ENCODE measurements at regions not wholly inside any gene's neighbourhood (a gene's known extent, or its start where the extent isn't known, plus 50 kb on each side); places are given as distances from the start of the nearest gene placed in this dataset.
A peak's percentile ranks its signal among the peaks of the same experiment; 100 is the strongest.

DNA sequence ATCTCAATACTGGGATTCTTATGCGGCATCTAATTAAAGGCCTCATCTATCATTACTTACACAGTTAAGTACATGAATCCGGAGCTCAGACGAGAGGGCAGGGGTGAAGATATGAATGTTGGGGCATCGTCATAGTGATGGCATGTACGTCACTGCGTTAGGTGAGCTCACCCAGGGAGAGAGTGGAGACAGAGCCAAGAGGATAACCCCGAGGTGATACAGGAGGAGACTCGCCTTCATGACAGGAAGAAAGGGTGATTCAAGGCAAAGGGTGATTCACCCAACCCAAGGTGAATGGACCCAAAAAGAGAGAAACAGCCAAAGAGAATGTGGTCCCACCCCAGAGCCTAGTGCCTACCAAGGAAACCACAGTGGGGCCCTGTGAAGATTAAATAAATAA is 132.9 kb upstream of the BLID start:
- DNase-seq (ENCODE audit: low read depth in 4 of 4, low spot score in 3 of 4): no peak

DNA sequence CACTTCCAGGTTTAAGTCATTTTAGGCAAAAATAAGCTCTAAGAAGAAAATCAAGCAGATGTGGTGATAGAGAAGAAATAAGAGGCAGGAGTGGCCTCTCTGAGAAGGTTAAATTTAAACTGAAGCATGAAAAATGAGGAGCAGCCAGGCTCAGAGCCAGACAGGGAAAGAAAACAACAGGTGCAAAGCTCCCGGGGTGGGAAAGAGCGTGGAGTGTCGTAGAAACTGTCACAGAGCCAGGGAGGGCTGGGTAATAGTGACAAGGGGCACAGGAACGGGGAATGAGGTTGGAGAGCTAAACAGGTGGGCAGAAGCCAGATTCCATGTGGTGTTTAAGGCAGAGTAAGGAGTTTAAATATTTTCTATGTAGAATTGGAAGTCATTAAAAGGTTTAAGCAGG is 132.1 kb upstream of the BLID start:
- no peak for DNase-seq (ENCODE audit: low read depth in 4 of 4, low spot score in 3 of 4)

DNA sequence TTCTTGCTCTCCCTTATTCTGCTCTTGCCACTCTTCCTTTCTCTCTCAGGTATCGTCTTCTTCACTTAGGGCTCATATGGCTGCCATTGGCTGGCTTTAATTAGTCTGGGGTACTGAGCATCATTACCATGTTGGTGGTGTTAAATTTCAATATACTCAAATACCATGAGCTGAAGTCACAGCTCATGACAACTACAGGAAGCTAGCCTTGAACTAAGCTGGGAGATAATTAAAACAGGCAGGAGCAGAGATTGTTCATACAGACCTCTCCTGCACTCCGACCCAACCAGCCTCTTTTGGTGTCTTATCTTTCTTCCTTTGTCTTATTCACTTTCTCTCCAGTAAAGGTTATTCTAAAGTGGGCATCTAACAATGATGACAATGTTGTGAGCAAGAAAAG is 130.9 kb upstream of the BLID start:
- no peak for DNase-seq (ENCODE audit: low read depth in 4 of 4, low spot score in 3 of 4)

DNA sequence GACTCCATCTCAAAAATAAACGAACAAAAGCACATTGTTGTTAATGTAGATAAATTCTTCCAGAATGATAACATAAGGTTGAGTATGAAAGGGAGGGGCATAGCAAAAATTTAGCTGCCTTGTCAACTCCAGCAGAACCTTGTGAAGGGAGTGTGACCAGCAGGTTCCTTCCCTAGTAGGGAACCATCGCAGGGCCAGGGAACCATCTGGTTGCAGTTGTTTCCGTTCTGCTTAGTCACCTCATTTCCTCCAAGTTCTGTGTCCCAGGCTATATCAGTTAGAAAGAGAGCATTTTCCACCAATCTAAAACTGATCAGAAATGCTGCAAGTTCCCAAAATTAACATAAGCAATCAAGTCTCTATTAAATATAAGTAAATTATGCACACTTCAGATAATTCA is 126.7 kb upstream of the BLID start:
- DNase-seq (ENCODE audit: low read depth in 4 of 4, low spot score in 3 of 4): no peak

DNA sequence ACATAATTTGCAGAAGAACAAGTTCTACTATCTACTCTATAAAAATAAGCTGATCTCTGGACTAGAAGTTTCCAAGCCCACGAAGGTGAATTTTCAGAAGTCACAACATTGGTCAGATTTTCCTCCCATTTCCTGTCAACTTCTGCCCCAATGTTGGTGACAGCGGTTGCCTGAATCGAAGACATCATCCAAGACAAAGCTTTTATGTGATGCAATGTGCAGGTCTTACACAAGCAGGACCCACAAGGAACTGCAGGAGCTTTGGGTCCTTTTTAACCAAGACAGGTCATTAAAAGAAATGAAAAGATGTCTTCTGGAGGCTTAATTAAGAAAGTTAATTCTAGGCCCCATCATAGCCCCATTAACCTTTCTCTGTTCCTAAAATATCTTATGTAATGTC is 125.6 kb upstream of the BLID start:
- DNase-seq (ENCODE audit: low read depth in 4 of 4, low spot score in 3 of 4): no peak

DNA sequence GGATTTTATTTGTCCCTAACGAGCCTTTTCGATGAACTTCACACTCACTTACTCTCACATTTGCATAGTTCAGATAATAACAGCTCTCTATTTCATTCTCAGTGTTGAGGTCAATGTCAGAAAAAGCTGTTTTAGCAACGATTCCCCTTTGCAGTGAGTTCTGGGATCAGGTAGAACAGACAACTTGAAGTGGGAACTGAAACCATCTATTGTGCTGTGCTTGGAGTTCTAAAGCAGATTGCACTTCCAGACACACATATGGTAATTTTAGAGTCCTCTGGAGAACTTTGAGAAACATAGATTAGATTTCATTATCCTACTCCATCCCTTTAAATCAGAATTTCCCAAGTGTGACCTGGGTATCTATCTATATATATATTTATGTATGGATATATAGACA is 124.6 kb upstream of the BLID start:
- no peak for DNase-seq (ENCODE audit: low read depth in 4 of 4, low spot score in 3 of 4)

DNA sequence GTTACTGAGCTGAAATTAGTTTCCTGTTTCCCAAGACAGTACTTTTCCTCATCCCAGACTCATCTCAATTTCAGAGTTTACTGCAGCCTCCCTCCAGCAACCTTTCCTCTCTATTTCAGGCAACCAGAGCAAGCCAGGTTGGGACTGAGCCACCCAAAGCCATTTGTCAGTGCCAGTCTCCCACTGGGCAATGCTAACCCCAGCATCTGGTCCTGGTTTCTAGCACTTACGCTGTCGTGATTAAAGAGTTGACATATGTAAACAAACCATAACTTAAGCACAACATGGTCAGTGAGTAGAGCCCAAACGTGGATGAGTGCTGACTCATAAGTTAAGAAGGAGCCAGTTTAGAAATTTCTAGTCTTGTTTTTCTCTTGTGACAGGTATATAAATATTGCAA is 119.6 kb upstream of the BLID start:
- no peak for DNase-seq (ENCODE audit: low read depth in 4 of 4, low spot score in 3 of 4)

DNA sequence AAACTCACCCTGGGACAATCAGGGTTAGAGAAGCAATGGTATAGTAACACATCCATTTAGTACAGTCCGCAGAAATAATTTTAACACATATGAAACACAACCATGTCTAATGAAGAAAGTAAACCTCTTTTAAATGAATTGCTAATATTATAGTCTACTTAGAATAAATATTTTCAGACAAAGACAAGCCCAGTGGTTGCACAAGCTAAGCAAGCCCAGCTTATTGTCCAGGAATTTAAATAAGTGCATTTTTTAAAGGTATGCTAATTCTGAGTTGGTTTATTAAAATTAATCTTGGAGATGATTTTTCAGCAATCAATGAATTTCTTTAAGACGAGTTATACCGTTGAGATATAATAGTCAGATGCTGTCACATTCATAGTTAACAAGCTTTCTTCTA is 118.8 kb upstream of the BLID start:
- no peak for DNase-seq (ENCODE audit: low read depth in 4 of 4, low spot score in 3 of 4)

DNA sequence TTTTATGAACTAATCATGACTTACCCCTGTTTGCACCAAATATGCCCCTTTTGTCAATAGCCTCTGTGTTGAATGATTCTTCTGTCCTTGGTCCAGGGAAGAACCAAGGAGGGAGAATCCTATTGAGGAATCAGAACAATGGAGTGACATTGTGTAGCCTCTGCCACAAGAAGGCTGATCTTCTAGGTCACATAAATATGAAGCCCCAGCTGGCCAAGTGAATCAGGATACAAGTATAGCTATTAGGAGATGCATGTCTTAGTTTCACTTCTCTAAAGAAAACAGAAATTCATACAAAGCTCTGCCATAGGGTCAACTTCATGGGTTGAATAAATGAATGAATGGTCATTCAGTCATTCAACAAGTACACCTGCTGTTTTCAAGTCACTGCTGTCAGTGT is 118.2 kb upstream of the BLID start:
- DNase-seq (ENCODE audit: low read depth in 4 of 4, low spot score in 3 of 4): no peak

DNA sequence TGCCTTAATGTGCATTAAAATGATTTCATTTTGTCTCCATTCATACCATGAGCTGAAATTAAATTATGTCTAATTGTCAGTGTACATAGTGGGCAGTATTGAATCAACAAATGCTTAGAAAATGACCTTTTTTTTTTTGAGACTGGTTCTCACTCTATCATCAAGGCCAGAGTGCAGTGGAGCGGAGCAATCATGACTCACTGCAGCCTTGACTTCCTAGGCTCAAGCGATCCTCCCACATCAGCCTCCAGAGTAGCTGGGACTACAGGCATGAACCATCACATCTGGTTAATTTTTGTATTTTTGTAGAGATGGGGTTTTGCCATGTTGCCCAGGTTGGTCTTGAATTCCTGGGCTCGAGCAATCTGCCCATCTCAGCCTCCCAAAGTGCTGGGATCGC is 117.0 kb upstream of the BLID start:
- no peak for DNase-seq (ENCODE audit: low read depth in 4 of 4, low spot score in 3 of 4)

DNA sequence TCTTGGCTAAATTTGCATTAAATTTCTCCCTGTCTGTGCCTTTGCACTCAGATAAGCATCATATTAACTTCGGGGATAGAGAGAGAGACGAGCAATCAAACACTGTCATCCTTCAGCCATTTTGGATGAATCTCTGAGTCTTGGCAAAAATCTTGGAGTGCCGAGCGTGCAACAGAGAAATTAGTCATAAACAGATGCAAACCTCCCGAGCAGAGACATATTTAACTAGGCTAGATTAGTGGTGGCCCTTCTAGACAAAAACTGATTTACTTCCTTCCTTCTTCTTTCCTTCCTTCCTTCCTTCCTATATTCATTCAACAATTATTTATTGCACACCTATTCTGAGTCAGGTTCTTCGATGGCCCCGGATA is 114.4 kb upstream of the BLID start:
- no peak for DNase-seq (ENCODE audit: low read depth in 4 of 4, low spot score in 3 of 4)

DNA sequence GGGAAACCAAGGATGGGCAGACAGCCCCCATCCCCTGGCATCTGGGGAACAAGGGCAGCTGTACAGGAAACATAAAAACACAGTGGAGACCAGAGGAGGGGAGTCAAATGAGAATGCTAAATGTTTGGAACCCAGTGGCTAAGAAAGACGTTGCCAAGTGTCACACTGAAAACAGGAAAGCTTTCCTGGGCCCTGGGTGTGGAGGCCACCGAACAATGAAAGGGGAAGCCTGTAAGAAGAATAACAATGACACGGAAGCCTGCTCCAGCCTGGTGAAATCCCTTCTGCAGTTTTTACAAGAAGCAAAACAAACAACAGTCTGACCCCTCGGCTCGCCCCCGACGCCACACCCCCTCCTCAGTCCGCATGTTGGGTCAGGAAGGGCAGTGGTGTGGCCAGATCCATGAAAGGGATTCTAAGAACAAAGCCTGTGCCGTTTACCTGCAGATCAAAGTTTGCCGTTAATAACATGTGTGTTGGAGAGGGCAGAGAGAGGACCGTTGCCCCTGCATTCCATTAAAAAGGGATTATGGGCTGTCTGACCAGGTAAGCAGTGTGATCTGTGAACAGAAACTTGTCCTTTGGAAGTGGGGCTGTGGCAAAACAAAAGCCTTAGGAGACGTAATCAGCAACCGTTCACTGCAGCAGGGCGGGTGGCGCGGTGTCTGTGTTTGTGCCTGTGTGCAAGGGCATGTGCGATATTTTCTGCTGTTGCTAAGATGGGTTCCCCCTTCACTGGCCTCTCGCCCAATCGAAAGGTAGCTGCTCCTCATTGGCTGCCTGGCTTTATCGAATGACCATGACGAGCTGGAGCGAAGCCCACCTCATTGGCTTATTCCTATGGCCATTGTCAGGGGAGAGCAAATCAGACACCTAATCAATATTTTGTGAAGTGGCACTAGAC is 113.7 kb upstream of the BLID start:
- DNase-seq (ENCODE audit: low read depth in 4 of 4, low spot score in 3 of 4): no peak

DNA sequence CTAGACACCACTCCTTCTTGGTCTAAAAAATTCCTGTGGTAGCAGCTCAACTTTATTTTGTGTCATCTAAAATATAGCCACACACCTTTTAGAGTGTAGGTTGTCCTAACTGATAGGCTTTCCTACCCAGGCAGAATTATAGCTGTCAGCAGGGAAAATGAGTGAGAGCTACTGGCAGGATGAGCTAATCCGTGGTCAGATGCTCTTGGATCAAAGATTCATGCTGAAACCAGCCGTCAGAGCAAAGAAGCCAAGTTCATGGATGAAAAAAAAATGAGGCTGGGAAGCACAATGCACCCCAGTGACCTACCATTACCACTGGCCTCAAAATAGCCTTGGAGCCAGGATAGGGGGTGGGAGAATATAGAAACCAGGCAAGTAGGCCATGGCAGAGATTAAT is 113.1 kb upstream of the BLID start:
- DNase-seq (ENCODE audit: low read depth in 4 of 4, low spot score in 3 of 4): no peak

DNA sequence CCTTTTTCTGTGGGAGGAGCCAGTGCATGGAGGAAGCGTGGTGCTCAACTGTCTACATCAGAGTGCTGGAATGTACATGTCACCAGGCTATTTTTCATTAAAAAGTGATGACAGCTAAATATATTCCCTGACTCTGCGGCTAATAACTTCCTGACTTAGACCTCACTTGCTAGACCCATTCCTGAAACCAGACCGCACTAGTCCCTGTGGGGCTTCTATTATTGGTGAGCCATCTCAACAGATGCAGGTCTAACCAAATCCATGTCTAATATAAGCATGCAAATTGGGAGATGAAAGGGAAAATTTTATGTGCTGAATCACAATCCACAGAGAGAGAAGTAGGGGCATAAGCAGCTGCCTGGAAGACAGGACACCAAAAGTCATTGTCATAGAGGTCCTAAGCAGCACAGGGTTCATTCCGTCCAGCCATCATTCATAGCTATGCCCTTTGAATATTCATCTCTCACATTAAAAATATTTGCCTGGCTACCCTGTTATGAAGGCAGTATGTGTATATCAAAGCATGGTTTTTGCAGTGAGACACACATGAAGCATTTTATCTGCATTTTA is 110.9 kb upstream of the BLID start:
- DNase-seq (ENCODE audit: low read depth in 4 of 4, low spot score in 3 of 4): no peak

DNA sequence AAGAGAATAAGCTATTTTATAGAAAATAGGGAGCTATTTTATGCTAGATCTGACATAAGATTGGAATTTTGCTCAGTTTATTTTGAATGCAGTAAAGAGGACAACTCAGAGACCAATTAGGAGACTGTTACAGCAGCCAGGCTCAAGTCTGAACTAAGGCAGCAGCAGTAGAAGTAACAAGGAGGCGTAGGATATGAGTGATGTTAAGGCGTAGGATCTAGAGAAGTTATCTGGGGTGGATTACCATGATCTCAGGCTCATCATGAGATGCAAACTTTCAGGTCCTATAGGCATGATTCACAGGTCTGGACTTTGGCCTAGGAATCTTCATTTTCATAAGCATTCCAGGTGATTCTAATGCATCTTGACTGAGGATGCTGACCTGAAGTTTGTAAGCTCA is 108.9 kb upstream of the BLID start:
- DNase-seq (ENCODE audit: low read depth in 4 of 4, low spot score in 3 of 4): no peak

DNA sequence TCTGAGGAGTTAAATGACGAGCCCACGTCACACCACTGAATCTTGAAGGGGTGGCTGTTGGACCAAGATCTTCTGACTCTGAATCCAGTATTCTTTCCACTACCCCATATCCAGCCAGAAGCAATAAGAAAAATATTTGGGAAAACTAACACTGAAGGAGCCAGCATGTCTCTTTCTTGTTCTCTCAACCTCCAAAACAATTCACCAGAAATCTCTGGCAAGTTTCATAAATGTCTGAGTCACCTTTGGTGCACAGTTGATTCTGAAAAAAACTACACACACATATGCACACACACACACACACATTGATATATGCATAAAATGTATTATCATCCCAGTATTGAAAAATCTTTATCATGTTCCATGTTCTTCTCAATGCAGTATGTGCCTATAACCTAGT is 104.3 kb upstream of the BLID start:
- DNase-seq (ENCODE audit: low read depth in 4 of 4, low spot score in 3 of 4): no peak

DNA sequence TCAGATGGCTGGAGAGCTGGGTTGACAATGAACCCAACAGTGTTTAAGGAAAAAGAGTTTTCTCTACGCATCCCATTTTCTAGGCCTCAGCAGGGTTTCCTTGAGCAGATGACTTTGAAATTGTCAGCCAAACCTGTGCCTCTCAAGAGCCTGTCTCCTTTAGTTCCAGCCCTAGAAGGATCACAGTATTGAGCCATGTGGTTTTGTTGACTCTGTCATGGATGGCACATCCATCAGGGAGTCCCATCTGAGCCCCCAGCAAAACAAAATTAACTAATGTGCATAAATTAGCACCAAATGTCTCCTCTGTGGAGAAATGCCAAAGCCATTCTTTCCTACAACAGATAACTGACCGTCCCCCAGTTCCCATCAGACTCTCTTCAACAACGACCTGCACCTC is 103.8 kb upstream of the BLID start:
- no peak for DNase-seq (ENCODE audit: low read depth in 4 of 4, low spot score in 3 of 4)

DNA sequence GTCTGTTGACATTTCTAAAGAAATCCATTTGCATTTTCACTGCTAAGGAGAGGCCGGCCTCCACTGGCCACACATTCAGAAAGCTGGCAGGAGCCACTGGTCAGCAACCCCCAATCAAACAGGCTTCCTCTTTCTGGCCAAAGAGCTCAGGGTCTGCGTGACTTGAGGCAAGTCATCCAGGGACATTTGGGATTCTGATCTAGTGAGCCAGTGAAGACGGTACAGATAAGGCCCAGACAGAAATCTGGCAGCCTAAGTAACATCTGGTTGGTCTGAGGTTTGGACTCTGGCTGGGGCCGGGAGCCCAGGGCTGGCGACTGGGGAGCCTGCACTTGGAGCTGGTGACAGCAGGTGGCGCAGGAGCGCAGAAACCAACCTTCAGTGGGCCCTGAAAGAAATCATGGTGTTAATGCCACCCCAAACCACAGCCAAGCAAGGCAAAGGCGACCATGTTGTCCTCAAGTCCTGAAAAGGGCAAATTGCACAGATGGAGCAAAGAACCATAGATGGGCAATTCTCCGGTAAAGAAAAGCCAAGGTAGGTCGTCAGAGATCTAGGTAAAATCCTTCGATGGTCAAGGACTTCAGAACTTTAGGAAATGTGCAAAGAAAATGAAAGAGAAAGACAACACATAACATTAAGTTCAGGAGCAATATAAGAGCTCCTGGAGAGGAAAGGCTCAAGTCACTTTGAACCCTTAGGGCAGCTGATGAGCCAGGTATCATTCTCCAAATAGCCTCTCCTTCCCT is 99.4 kb upstream of the BLID start:
- peak in 1 of 4 donors; percentile 72 for DNase-seq (ENCODE audit: low read depth in 4 of 4, low spot score in 3 of 4)

DNA sequence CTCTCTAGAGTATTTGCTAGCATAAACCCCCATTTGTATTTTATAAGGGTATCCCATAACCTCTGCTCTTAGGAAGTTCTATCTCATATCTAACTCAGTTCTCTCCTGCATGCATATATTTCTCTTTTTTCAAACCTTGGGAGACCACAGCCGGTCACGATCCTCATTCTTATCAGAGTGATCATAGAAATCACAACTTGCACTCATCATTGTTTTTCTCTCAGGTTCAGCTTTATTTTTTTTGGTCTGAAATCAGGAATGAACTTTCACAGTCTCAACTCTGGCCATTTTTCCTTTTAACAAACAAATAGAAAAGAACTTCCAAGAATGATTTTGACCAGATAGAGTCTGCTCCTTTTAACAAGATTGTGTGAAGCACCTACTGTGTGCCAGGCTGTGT is 98.6 kb upstream of the BLID start:
- DNase-seq (ENCODE audit: low read depth in 4 of 4, low spot score in 3 of 4): no peak

DNA sequence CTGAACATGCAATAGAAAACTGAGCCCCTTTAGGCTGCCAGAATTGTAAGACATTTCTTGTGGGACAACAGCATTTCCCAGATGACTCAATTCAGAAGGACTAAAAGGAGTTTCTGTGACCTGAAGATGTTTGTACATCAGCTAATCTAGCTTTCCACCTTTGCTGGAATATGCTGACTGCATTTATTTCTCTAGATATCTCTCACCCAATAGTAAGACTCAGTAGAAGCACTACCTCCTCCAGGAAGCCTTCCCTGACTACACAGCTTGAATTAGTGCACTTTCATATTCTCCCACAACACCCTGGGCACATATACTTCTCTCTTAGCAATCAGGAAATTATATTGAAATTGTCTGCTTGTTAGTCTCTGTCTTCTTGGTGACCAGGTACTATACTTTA is 98.1 kb upstream of the BLID start:
- DNase-seq (ENCODE audit: low read depth in 4 of 4, low spot score in 3 of 4): no peak

DNA sequence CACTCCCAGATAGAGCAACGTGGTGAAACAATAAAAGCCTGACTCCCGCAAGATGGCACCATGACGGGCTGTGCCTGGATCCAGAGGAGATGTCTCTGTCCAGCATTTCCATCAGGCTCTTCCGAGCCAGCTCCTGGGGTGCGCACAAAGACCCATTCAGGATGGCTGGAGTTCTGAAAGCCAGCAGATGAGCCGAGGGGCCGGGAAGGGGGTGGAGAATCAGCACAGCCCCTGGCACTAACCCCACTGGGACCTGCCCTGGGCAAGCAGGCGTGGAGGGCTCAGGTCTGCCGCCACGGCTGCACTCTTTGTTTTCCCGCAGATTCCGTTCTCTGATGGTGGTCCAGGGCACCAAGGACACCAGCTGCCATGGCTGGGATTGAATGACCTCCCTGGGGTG is 97.2 kb upstream of the BLID start:
- DNase-seq (ENCODE audit: low read depth in 4 of 4, low spot score in 3 of 4): no peak

Measured in right renal pelvis (tissue), 4 donors.